ENCODE measurements at regions not wholly inside any gene's neighbourhood (a gene's known extent, or its start where the extent isn't known, plus 50 kb on each side); places are given as distances from the start of the nearest gene placed in this dataset.
A peak's percentile ranks its signal among the peaks of the same experiment; 100 is the strongest.

DNA sequence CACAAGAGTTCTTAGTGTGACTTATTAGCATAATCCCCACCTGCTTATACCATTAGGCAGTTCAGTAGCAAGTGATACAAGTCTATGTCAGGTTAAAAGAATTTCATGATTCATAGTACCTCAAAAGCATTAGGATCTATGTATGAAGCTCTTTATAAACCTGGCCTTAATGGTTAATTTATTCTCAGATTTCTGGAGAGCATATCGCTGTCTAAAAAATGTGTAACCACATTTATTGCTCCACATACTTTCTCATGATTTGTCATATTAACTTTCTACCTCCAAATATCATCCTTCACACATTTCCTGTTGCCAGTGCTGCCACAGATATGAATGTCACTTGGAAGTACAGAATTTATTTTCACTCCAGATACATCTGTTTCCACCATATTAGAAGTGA, 332.8 kb upstream of the MAP2 start:
- Histone ChIP-seq H3K27ac (ENCODE audit: low read depth) (no peak overlapping the region), H3K4me2 (no peak overlapping the region), H3K36me3 (ENCODE audit: insufficient read depth) (no peaks in the 10 kb centered on the region), H3F3A (replicated peaks; ENCODE audit: low read depth) (no peaks in the 10 kb centered on the region), H3K9me2 (ENCODE audit: insufficient read depth) (no peaks in the 10 kb centered on the region), H4K20me1 (replicated peaks; ENCODE audit: insufficient read depth) (no peaks in the 10 kb centered on the region), H3K4me1 (ENCODE audit: insufficient read depth) (no peaks in the 10 kb centered on the region), H2AFZ (no peak overlapping the region), H3K79me2 (replicated peaks; ENCODE audit: insufficient read depth) (no peaks in the 10 kb centered on the region), H3K4me3 (no peak overlapping the region), H3K27me3 (ENCODE audit: insufficient read depth) (no peaks in the 10 kb centered on the region)
- H3K4me1 Mint-ChIP-seq = peaks cover 4% of the 10 kb centered on the region; the same call in 1 of the 3 replicates
- no peaks in the 10 kb centered on the region for H3K27me3 Mint-ChIP-seq (ENCODE audit: insufficient read depth, low read depth, poor library complexity)
- H3K27ac Mint-ChIP-seq = 0 out of 2 replicates have a peak overlapping the region, but pooled peaks have one; percentile 1
- ATAC-seq = no peak
- H3K4me3 Mint-ChIP-seq = no peak overlapping the region
- TF ChIP-seq JUNB (IDR thresholded peaks at IDR 0.05; ENCODE audit: unreplicated experiment) (no peak), ZNF114 (CRISPR knock-in tag; IDR thresholded peaks at IDR 0.05) (no peak), CREB1 (CRISPR knock-in tag; IDR thresholded peaks at IDR 0.05; ENCODE audit: low read depth) (no peak), EZH2phosphoT487 (IDR thresholded peaks at IDR 0.05; ENCODE audit: unreplicated experiment) (no peak), NANOG (IDR thresholded peaks at IDR 0.05; ENCODE audit: borderline replicate concordance) (no peak), EZH2 (IDR thresholded peaks at IDR 0.05; ENCODE audit: low read depth, unreplicated experiment) (no peak), STAT1 (IDR thresholded peaks at IDR 0.05; ENCODE audit: unreplicated experiment) (no peak), ZNF331 (CRISPR knock-in tag; IDR thresholded peaks at IDR 0.05; ENCODE audit: low read depth) (no peak), POLR2AphosphoS5 (IDR thresholded peaks at IDR 0.05; ENCODE audit: low read depth) (no peak)
- TF ChIP-seq, protein P1, sequence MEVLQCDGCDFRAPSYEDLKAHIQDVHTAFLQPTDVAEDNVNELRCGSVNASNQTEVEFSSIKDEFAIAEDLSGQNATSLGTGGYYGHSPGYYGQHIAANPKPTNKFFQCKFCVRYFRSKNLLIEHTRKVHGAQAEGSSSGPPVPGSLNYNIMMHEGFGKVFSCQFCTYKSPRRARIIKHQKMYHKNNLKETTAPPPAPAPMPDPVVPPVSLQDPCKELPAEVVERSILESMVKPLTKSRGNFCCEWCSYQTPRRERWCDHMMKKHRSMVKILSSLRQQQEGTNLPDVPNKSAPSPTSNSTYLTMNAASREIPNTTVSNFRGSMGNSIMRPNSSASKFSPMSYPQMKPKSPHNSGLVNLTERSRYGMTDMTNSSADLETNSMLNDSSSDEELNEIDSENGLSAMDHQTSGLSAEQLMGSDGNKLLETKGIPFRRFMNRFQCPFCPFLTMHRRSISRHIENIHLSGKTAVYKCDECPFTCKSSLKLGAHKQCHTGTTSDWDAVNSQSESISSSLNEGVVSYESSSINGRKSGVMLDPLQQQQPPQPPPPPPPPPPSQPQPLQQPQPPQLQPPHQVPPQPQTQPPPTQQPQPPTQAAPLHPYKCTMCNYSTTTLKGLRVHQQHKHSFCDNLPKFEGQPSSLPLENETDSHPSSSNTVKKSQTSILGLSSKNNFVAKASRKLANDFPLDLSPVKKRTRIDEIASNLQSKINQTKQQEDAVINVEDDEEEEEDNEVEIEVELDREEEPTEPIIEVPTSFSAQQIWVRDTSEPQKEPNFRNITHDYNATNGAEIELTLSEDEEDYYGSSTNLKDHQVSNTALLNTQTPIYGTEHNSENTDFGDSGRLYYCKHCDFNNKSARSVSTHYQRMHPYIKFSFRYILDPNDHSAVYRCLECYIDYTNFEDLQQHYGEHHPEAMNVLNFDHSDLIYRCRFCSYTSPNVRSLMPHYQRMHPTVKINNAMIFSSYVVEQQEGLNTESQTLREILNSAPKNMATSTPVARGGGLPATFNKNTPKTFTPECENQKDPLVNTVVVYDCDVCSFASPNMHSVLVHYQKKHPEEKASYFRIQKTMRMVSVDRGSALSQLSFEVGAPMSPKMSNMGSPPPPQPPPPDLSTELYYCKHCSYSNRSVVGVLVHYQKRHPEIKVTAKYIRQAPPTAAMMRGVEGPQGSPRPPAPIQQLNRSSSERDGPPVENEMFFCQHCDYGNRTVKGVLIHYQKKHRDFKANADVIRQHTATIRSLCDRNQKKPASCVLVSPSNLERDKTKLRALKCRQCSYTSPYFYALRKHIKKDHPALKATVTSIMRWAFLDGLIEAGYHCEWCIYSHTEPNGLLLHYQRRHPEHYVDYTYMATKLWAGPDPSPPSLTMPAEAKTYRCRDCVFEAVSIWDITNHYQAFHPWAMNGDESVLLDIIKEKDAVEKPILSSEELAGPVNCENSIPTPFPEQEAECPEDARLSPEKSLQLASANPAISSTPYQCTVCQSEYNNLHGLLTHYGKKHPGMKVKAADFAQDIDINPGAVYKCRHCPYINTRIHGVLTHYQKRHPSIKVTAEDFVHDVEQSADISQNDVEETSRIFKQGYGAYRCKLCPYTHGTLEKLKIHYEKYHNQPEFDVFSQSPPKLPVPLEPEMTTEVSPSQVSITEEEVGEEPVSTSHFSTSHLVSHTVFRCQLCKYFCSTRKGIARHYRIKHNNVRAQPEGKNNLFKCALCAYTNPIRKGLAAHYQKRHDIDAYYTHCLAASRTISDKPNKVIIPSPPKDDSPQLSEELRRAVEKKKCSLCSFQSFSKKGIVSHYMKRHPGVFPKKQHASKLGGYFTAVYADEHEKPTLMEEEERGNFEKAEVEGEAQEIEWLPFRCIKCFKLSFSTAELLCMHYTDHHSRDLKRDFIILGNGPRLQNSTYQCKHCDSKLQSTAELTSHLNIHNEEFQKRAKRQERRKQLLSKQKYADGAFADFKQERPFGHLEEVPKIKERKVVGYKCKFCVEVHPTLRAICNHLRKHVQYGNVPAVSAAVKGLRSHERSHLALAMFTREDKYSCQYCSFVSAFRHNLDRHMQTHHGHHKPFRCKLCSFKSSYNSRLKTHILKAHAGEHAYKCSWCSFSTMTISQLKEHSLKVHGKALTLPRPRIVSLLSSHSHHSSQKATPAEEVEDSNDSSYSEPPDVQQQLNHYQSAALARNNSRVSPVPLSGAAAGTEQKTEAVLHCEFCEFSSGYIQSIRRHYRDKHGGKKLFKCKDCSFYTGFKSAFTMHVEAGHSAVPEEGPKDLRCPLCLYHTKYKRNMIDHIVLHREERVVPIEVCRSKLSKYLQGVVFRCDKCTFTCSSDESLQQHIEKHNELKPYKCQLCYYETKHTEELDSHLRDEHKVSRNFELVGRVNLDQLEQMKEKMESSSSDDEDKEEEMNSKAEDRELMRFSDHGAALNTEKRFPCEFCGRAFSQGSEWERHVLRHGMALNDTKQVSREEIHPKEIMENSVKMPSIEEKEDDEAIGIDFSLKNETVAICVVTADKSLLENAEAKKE (CRISPR knock-in tag; IDR thresholded peaks at IDR 0.05) = no peak
- TF ChIP-seq, protein P2, sequence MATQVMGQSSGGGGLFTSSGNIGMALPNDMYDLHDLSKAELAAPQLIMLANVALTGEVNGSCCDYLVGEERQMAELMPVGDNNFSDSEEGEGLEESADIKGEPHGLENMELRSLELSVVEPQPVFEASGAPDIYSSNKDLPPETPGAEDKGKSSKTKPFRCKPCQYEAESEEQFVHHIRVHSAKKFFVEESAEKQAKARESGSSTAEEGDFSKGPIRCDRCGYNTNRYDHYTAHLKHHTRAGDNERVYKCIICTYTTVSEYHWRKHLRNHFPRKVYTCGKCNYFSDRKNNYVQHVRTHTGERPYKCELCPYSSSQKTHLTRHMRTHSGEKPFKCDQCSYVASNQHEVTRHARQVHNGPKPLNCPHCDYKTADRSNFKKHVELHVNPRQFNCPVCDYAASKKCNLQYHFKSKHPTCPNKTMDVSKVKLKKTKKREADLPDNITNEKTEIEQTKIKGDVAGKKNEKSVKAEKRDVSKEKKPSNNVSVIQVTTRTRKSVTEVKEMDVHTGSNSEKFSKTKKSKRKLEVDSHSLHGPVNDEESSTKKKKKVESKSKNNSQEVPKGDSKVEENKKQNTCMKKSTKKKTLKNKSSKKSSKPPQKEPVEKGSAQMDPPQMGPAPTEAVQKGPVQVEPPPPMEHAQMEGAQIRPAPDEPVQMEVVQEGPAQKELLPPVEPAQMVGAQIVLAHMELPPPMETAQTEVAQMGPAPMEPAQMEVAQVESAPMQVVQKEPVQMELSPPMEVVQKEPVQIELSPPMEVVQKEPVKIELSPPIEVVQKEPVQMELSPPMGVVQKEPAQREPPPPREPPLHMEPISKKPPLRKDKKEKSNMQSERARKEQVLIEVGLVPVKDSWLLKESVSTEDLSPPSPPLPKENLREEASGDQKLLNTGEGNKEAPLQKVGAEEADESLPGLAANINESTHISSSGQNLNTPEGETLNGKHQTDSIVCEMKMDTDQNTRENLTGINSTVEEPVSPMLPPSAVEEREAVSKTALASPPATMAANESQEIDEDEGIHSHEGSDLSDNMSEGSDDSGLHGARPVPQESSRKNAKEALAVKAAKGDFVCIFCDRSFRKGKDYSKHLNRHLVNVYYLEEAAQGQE (IDR thresholded peaks at IDR 0.05; ENCODE audit: unreplicated experiment) = no peak
- TF ChIP-seq, protein P3, sequence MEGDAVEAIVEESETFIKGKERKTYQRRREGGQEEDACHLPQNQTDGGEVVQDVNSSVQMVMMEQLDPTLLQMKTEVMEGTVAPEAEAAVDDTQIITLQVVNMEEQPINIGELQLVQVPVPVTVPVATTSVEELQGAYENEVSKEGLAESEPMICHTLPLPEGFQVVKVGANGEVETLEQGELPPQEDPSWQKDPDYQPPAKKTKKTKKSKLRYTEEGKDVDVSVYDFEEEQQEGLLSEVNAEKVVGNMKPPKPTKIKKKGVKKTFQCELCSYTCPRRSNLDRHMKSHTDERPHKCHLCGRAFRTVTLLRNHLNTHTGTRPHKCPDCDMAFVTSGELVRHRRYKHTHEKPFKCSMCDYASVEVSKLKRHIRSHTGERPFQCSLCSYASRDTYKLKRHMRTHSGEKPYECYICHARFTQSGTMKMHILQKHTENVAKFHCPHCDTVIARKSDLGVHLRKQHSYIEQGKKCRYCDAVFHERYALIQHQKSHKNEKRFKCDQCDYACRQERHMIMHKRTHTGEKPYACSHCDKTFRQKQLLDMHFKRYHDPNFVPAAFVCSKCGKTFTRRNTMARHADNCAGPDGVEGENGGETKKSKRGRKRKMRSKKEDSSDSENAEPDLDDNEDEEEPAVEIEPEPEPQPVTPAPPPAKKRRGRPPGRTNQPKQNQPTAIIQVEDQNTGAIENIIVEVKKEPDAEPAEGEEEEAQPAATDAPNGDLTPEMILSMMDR (conservative IDR thresholded peaks at IDR 0.05; ENCODE audit: low read depth in 2 of 2) = no peak
- TF ChIP-seq, protein P4, sequence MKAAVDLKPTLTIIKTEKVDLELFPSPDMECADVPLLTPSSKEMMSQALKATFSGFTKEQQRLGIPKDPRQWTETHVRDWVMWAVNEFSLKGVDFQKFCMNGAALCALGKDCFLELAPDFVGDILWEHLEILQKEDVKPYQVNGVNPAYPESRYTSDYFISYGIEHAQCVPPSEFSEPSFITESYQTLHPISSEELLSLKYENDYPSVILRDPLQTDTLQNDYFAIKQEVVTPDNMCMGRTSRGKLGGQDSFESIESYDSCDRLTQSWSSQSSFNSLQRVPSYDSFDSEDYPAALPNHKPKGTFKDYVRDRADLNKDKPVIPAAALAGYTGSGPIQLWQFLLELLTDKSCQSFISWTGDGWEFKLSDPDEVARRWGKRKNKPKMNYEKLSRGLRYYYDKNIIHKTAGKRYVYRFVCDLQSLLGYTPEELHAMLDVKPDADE (IDR thresholded peaks at IDR 0.05) = no peak
- DNase-seq (ENCODE audit: low spot score) = no peak
- no peaks in the 10 kb centered on the region for H3K36me3 Mint-ChIP-seq (ENCODE audit: low read depth)
- no peaks in the 10 kb centered on the region for H3K9me3 Mint-ChIP-seq
